Gastrocnemius medialis (tissue), 4 donors: ENCODE measurements at regions not wholly inside any gene's neighbourhood (a gene's known extent, or its start where the extent isn't known, plus 50 kb on each side); places are given as distances from the start of the nearest gene placed in this dataset.

Experiments used
- CTCF ChIP-seq, 5 experiments: fragments of 450-650 bp in 3 of 5; fragments of 200-600 bp in 2 of 5; sonication (generic) in 2 of 5; IDR thresholded peaks in 4 of 5; conservative IDR thresholded peaks in 1 of 5; 1 replicate in 4 of 5; 2 replicates in 1 of 5; pipeline ENCODE4 v1.5.1; 2016 to 2019; ENCODE audit warnings: antibody characterized with exemption in 5 of 5, mild to moderate bottlenecking in 3 of 5, moderate library complexity in 3 of 5
- POLR2A ChIP-seq, 2 donors: fragments of 450-650 bp; IDR thresholded peaks; one replicate each; pipeline ENCODE4 v1.6.1; 2017; ENCODE audit warnings: antibody characterized with exemption in 2 of 2, mild to moderate bottlenecking in 2 of 2, moderate library complexity in 2 of 2

- TF ChIP-seq POLR2A (IDR thresholded peaks at IDR 0.05) (no peak), CTCF (IDR thresholded peaks at IDR 0.05 in 4 of 5, conservative IDR thresholded peaks at IDR 0.05 in 1 of 5) (no peak)
Observed at GRCh38 chr1:234881893-234882771, 246.5 kb downstream of the TOMM20 start.
